GM18502 (cell line): ENCODE measurements at regions not wholly inside any gene's neighbourhood (a gene's known extent, or its start where the extent isn't known, plus 50 kb on each side); places are given as distances from the start of the nearest gene placed in this dataset.
"Not testable (repeated sequence)": the region's sequence is repeated elsewhere in the genome, so short reads cannot be mapped to it uniquely, and the experiment has no call there.

ENCODE experiments used
- ATAC-seq: cut with Tn5 transposase; IDR thresholded peaks from one replicate; pipeline ENCODE4 v1.9.1; 2021; ENCODE audit warnings: mild to moderate bottlenecking; ENCODE audit not compliant: unreplicated experiment, poor library complexity

DNA sequence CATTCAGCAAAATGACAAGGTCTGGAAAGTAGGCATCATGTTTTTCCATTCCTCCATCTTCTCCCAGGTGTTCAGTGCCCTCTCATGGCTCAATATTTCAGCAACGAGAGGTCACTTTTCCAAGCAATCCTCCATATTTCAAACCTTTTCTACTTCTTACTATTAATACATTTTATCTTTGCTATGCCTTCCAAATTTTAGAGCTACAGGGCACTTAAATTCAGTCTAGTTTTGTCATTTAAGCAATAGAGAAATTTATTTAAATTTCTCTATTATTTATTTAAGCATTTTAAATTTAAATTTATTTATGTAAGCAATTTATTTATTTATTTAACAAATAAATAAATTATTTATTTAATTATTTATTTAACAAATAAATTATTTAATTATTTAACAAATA lies 305.1 kb upstream of the ANXA10 start:
- ATAC-seq, result no peak

DNA sequence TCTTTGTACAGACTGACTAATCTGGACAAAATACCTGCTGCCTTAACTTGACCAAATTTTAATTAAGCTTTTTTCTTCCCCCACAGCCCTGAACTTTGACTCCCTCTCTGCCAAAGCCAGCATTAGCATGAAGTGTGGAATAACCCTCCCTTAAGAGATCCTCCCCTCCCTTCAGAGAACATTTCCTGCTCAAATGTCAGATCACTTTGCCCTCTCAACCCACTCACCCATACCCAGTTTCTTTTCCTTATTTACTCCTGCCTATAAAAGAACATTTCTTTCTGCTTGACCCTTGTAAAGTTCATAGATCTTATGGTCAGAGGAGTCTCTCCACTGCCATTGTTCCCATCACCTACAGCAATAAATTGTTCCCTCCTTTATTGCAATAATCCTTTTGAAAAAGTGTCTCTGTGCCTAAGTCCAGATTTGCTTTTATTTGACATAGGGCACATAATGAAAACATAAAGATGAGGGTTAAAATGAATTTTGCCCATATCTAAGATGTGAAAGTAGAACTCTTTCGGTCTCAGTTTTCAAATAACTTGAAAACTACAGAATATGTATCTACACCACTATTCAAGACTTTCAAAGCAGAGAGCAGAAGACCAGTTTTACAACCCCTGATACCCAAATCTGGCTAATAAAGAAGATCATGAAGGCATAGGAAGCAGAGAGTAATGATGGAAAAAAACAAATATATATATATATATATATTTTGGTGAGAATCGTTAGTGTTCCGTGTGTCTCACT lies 289.7 kb upstream of the ANXA10 start:
- no peak for ATAC-seq

DNA sequence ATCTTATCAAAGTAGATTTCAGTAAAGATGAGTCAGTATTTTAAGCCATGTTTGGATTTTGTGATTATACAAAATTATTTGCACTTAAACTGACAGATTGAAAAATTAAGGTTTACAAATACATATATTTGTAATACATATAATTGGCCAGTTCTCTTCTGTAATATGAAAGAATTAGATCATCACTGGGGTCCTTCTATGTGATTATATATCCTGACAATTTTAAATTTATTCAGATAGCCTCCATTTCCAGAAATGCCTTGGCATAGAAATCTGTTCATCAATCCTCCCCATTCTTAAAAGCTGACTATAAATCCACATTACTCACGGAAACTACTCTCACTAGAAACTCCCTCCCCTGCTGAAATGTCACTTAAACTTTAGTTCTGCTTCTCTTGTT lies 280.4 kb upstream of the ANXA10 start:
- ATAC-seq, result no peak

DNA sequence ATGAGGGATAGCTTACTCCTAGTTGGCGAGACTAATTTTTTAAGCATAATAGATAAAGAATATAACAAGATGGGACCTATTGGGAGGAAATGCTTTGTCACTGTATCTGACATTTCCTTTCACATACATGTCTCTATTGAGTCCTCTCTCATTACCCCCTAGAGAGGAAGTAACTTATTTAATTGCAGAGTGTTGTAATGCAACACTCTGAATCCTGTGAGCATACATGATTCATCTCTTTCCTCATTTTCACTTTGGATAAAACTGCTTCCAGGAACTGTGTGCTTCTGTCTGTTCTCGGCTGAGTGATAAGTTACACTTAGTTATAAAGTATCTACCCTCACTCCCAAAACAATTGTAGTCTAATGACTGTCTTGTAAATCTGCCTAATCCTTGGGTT lies 266.1 kb upstream of the ANXA10 start:
- no peak for ATAC-seq

DNA sequence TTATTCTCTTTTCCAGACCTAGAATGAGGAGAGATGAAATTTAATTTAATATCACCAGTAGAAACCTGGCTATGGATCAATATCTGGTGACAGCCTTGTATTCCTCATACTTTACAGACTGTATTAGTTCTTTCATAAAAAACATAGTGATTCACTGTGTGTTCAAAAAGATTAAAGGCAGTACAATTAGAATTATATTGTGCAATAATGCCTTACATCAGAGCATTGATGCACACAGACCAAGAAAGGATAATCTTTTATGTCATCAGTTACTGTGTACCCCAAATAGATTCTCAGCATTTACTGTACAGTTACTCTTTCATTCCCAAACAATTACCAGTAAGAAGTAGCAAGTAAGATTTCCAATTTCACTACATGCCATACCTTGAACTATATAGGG lies 260.5 kb upstream of the ANXA10 start:
- ATAC-seq, result no peak

DNA sequence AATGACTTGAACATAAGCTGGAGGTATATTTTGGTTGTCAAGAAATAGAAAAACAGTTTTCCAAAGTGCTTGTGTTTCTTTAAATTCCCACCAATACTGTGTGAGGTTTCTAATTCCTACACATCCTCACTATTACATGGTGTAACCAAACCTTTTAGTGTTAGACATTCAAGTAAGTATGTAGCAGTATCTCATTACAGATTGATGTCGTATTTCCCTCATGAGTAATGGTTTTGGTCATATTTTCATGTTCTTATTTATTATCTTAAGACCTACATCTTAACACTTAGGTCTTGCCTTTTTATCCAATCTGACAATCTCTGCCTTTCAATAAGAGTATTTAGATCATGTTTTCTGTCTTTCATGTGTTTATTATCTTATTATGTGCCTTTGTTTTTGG lies 253.7 kb upstream of the ANXA10 start:
- ATAC-seq, result no peak

DNA sequence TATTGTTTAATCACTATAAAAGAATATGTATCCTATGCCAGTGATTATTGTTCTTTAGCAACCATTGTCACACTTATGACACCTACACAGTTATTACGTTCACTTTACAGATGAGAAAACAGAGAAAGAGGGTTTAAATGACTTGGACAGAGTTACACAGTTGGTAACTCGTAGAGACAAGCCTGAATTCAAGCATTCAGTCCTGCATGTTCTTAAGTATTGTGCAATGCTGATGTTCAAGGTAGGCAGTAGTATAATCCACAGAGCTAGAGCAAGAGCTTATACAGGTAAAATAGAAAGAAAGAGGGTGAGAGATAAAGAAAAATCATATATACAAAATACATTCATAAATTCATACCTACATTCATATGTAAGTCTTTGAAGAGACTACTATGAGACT lies 249.8 kb upstream of the ANXA10 start:
- ATAC-seq, result no peak

DNA sequence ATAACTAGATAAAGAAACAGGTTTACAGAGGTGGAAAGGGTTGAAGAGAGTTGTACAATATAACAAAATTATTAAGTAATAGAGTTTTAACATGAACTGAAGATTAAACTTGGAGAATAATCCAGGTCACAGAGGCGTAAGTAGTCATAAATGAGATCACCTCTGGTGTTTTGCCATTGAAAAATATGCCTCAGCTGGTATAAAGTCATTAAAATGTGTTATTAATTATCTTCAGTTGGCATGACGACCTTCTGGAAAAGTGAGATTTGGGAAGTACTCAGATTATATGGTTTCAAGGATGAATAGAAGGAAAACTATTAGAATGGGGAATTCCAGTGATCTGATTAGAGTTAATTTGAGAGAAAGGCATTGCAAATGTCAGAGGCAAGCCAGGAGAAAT lies 237.5 kb upstream of the ANXA10 start:
- no peak for ATAC-seq

DNA sequence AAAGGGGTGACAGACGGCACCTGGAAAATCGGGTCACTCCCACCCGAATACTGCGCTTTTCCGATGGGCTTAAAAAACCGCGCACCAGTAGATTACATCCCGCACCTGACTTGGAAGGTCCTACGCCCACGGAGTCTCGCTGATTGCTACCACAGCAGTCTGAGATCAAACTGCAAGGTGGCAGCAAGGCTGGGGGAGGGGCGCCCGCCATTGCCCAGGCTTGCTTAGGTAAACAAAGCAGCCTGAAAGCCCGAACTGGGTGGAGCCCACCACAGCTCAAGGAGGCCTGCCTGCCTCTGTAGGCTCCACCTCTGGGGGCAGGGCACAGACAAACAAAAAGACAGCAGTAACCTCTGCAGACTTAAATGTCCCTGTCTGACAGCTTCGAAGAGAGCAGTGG lies 234.2 kb upstream of the ANXA10 start:
- ATAC-seq, result not testable (repeated sequence)

DNA sequence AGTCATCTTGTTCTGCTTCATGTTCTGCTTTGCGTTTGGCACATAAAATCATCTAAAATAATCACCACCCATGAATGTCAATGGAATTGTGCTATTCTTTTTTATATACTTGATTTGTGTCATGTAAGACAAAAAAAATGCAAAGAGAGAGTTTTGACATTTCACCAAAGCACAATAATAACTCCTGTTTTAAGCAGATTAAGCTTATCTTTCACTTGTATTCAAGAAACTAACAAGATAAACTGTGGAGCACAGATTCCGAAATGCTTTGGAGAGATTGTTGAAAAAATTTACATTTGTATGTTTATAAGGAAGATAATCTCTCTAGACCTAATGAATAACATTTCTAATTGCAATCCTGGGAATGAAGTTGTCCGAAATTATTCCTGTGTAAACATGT lies 225.1 kb upstream of the ANXA10 start:
- no peak for ATAC-seq

DNA sequence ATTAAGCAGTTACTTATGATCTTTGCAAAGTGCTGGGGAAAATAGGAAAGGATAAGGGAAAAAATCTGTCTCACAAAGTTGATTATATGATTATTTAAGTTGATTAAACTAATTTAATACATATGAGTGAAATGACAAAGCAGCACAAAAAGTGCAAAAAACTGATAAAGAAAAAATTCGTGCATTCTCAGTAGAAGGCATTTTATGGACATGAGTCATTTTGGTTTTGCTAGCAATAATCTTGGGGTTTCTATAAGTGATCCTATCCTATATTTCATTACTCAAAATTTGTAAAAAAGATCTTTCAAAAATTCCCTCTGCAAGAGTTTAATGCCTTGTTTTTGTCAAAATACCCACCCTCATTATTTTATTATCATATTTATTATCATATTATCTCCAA lies 224.2 kb upstream of the ANXA10 start:
- no peak for ATAC-seq

DNA sequence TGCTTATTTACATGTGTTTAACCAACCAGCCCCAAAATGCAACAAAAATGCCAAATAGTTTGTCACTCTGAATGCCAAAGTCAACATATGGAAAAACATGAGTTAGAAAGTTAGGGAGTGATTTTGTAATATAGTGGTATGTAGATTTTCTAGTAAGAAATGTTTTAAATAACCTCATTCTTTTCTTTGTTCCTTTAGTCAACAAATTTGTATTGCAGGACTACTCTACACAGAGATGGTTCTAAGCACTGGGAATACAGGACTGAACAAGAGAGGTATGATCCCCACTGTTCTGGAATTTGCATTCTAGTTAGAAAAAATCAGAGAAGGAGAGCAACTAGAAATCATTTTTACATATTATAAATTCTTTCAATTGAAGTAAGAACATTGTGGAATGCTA lies 218.8 kb upstream of the ANXA10 start:
- ATAC-seq, result no peak

DNA sequence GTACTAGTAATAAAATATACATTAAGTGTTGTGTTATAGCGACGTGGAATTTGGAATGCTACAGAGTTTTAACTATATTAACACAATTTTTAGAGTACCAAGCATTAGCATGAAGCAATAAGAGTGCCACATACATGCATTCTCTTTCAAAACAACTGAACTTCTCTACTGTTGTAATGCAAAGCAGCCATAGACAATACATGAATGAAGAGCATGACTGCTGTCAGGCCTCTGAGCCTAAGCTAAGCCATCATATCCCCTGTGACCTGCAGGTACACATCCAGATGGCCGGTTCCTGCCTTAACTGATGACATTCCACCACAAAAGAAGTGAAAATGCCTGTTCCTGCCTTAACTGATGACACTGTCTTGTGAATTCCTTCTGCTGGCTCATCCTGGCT lies 216.2 kb upstream of the ANXA10 start:
- not testable (repeated sequence) for ATAC-seq

DNA sequence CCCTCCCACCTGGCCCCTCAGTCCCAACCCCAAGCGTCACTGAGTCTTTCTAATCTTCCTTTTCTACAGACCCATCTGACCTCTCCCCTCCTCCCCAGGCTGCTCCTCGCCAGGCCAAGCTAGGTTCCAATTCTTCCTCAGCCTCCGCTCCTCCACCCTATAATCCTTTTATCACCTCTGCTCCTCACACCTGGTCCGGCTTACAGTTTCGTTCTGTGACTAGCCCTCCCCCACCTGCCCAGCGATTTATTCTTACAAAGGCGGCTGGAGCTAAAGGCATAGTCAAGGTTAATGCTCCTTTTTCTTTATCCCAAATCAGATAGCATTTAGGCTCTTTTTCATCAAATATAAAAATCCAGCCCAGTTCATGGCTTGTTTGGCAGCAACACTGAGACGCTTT lies 214.5 kb upstream of the ANXA10 start:
- not testable (repeated sequence) for ATAC-seq

DNA sequence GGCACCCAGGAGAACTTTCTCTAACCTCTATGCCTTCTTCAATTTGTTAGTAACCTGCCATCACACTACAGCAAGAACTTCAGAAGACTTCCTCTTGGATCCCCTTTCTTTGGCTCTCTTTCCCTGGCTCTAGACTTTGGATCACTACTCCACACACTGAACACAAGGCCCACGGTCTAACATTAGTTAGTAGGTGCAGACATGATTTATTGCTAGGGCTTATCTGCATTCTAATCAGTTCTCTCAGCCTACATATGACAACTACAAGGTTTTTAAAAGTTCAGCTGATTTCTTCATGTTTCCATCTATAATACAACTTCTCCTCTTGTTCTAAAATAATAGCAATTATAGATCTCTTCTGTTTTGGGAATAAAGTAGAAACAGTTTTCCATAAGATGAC lies 209.1 kb upstream of the ANXA10 start:
- ATAC-seq, result no peak

DNA sequence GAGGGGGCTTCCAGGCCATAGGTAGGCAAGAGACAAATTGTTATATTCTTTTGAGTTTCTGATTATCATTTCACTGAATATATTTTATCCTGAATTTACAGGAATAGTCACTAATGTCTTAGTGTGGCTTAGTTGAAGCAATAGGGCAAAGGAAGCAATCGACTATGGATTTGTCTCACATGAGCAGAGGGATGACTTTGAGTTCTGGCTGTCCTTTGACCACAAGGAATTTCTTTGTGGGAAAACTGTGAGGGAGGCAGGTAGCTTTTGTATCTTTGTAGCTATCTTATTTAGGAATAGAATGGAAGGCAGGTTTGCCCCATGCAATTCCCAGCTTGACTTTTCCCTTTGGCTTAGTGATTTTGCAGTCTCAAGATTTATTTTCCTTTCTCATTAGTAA lies 207.3 kb upstream of the ANXA10 start:
- no peak for ATAC-seq

DNA sequence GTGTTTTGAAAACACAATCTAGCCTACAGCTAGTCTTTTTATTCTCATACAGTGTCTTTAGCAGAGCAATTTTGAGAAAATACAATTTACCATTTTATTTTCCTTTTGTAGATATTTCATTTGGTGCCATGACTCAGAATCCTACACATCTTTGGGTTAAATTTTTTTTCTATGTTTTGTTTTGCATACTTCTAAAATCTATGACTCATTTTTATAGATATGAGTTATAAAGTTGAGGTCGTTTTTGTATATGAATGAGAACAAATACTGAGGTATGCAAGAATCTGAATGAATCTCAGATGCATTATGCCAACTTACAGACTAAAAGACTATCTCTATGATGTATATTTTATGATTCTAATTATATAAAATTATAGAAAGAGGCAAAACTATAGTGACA lies 206.5 kb upstream of the ANXA10 start:
- no peak for ATAC-seq

DNA sequence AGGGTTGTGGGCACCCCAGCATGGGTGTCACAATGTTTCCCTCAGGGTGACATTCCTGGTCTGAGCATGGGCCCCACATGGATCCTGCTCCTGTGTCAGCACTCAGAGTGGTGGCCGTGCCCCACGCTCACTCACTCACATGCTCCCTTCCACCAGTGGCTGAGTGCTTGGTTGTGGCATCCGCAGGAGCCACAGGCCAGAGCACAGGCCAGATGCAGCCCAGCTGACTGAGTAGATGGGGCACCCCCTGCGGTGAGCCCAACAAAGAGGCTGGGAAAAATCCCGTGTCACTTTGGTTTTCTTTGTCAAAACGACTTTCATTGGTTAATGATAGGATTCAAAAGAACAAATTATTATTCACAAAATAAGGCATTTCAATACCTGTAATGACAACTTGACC lies 204.6 kb upstream of the ANXA10 start:
- no peak for ATAC-seq

DNA sequence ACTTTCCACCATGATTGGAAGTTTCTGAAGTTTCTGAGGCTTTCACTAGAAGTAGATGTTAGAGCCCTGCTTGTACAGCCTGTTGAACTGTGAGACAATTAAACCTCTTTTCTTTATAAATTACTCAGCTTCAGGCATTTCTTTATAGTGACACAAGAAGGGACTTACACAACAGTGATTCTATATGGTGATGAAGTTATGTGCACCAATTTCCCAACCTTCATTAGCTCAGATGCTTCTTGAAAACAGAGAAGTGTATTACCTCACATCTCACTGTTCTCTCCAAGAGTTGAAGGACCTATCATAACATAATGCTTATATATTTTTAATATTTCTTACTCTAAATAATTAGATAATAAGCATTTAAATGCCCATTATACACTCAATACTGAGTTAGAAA lies 202.1 kb upstream of the ANXA10 start:
- ATAC-seq, result no peak

DNA sequence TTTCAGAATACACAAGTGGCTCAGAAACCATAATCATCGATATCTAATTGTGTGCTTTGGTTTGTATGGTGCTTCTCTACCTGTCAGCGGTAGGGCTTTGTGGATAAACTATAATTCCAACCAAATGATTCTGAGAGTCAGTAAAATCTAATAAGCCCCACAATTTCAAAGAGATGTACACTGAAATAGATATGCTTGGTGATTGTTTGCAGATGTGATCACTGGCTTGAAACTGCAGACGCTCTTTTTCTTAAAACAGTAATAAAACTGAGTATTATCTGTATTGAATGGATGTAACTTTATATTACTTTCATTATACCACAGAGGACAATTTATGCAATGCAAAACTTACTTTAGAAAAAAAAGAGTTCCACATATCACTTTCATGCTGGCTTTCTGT lies 198.8 kb upstream of the ANXA10 start:
- no peak for ATAC-seq

DNA sequence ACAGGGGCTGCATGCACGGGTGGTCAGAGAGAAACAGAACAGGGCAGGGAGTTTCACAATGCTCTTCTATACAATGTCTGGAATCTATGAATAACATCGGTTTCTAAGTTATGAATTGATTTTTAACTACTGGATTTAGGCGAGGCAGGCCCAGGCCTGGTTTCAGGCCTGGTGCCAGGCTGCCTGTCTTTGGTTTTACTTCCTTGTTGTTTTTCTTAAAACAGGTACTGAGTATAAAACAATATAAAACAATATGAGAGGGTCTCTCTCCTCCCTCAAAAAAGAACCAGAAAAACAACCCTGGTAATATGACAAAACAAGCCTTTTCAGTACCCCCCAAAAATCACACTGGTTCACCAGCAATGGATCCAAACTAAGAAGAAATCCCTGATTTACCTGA lies 196.1 kb upstream of the ANXA10 start:
- ATAC-seq, result not testable (repeated sequence)

DNA sequence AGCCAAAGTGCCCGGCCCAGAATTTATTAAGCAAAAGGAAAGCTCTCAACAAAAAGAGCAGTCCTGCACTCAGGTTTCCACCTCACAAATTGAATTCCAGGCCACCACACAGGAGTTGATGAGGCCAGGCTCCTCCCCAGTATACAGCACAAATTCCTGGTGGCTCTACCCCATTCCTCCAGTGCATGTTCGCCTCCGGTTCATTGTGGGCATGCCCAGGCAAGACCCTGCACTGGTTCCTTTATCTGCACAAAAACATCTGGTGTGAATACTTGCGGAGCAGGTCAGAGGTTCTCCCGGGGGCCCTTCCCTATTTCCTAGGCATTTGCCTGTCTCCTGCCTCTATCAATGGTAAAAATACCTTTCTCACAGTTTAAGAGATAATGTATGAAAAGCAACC lies 195.2 kb upstream of the ANXA10 start:
- no peak for ATAC-seq

DNA sequence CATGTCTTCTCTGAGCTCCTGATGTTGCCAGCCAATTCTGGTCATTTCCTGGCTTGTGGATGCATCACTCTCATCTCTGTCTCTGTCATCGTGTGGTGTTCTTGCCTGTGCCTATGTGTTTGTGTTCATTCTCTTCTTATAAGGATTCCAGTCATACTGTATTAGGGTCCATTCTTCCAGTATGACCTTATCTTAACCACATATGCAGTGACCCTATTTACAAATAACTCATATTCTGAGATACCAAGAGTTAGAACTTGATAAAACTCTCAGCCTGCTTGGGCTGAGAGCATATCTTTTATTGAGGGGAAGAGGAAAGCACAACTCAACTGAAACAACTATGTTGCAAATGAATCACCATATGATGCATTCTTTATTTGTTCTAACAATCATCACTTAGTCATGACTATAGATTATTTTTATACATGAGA lies 189.0 kb upstream of the ANXA10 start:
- no peak for ATAC-seq
